Jurkat, Clone E6-1 (cell line): ENCODE measurements at regions not wholly inside any gene's neighbourhood (a gene's known extent, or its start where the extent isn't known, plus 50 kb on each side); places are given as distances from the start of the nearest gene placed in this dataset.
A peak's percentile ranks its signal among the peaks of the same experiment; 100 is the strongest.

Source experiments
- DNase-seq: peaks from one replicate; pipeline ENCODE4 v3.0.0-alpha.2; 2011; ENCODE audit warnings: low read depth, low spot score
- H3K4me3 ChIP-seq: 2 replicates; pipeline ENCODE4 v1.5.1; 2011; ENCODE audit warnings: mild to moderate bottlenecking, low read length, control low read depth, moderate library complexity

- DNase-seq, result no peak
- no peak overlapping the region for H3K4me3 ChIP-seq
These were observed 72.6 kb upstream of the ARGLU1 start for GRCh38 chr13:106640515-106640914.

- H3K4me3 ChIP-seq, result no peak overlapping the region
- no peak for DNase-seq
These were observed 69.6 kb upstream of the ARGLU1 start for GRCh38 chr13:106637519-106637918.

GRCh38 chr13:106636492-106636891, 68.6 kb upstream of the ARGLU1 start:
- DNase-seq, result no peak
- no peak overlapping the region for H3K4me3 ChIP-seq

GRCh38 chr13:106635616-106636015, 67.7 kb upstream of the ARGLU1 start:
- no peak for DNase-seq
- H3K4me3 ChIP-seq, result no peak overlapping the region

GRCh38 chr13:106633321-106633720, 65.4 kb upstream of the ARGLU1 start:
- DNase-seq, result no peak
- no peak overlapping the region for H3K4me3 ChIP-seq

GRCh38 chr13:106630650-106631049, 62.7 kb upstream of the ARGLU1 start:
- no peak overlapping the region for H3K4me3 ChIP-seq
- DNase-seq, result no peak

GRCh38 chr13:106630162-106630561, 62.2 kb upstream of the ARGLU1 start:
- DNase-seq, result no peak
- H3K4me3 ChIP-seq, result no peak overlapping the region

GRCh38 chr13:106628936-106629659, 61.2 kb upstream of the ARGLU1 start:
- DNase-seq, result no peak
- H3K4me3 ChIP-seq, result no peak overlapping the region

- H3K4me3 ChIP-seq, result no peak overlapping the region
- no peak for DNase-seq
These were observed 58.5 kb upstream of the ARGLU1 start for GRCh38 chr13:106626473-106626872.

GRCh38 chr13:106625578-106625977, 57.6 kb upstream of the ARGLU1 start:
- H3K4me3 ChIP-seq, result no peak overlapping the region
- no peak for DNase-seq

GRCh38 chr13:106623799-106624460, 56.0 kb upstream of the ARGLU1 start:
- no peak for DNase-seq
- no peak overlapping the region for H3K4me3 ChIP-seq

- H3K4me3 ChIP-seq, result no peak overlapping the region
- no peak for DNase-seq
These were observed 53.9 kb upstream of the ARGLU1 start for GRCh38 chr13:106621833-106622232.

- peak; percentile 35 for DNase-seq
- no peak overlapping the region for H3K4me3 ChIP-seq
These were observed 52.0 kb upstream of the ARGLU1 start for GRCh38 chr13:106619688-106620555.
